ENCODE measurements at regions not wholly inside any gene's neighbourhood (a gene's known extent, or its start where the extent isn't known, plus 50 kb on each side); places are given as distances from the start of the nearest gene placed in this dataset.

- DNase-seq (no peak), ATAC-seq (no peak)
- H3K27me3 ChIP-seq, result no peaks in the 10 kb centered on the region
- in situ Hi-C loops (cut with MboI; ENCODE audit: low sequenced_read_pairs in 4 of 4), result no loop called here
- intact Hi-C loops (cut with DNase I; ENCODE audit: low total_unique reads), result no loop called here
- peaks cover 9 to 23% of the 10 kb centered on the region in 2 donors for H3K4me1 ChIP-seq
- H3K9me3 ChIP-seq, result no peaks in the 10 kb centered on the region
- TF ChIP-seq POLR2A (IDR thresholded peaks at IDR 0.05), result no peak
- TF ChIP-seq, protein P1, sequence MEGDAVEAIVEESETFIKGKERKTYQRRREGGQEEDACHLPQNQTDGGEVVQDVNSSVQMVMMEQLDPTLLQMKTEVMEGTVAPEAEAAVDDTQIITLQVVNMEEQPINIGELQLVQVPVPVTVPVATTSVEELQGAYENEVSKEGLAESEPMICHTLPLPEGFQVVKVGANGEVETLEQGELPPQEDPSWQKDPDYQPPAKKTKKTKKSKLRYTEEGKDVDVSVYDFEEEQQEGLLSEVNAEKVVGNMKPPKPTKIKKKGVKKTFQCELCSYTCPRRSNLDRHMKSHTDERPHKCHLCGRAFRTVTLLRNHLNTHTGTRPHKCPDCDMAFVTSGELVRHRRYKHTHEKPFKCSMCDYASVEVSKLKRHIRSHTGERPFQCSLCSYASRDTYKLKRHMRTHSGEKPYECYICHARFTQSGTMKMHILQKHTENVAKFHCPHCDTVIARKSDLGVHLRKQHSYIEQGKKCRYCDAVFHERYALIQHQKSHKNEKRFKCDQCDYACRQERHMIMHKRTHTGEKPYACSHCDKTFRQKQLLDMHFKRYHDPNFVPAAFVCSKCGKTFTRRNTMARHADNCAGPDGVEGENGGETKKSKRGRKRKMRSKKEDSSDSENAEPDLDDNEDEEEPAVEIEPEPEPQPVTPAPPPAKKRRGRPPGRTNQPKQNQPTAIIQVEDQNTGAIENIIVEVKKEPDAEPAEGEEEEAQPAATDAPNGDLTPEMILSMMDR (IDR thresholded peaks at IDR 0.05 in 4 of 5, conservative IDR thresholded peaks at IDR 0.05 in 1 of 5), result no peak
- no peak overlapping the region for H3K4me3 ChIP-seq
- H3K36me3 ChIP-seq, result no peaks in the 10 kb centered on the region
- peak overlapping the region in 2 of 4 donors; percentile 32 to 41 for H3K27ac ChIP-seq
These were observed 98.8 kb upstream of the KLHL29 start for GRCh38 chr2:23286031-23286757.

DNA sequence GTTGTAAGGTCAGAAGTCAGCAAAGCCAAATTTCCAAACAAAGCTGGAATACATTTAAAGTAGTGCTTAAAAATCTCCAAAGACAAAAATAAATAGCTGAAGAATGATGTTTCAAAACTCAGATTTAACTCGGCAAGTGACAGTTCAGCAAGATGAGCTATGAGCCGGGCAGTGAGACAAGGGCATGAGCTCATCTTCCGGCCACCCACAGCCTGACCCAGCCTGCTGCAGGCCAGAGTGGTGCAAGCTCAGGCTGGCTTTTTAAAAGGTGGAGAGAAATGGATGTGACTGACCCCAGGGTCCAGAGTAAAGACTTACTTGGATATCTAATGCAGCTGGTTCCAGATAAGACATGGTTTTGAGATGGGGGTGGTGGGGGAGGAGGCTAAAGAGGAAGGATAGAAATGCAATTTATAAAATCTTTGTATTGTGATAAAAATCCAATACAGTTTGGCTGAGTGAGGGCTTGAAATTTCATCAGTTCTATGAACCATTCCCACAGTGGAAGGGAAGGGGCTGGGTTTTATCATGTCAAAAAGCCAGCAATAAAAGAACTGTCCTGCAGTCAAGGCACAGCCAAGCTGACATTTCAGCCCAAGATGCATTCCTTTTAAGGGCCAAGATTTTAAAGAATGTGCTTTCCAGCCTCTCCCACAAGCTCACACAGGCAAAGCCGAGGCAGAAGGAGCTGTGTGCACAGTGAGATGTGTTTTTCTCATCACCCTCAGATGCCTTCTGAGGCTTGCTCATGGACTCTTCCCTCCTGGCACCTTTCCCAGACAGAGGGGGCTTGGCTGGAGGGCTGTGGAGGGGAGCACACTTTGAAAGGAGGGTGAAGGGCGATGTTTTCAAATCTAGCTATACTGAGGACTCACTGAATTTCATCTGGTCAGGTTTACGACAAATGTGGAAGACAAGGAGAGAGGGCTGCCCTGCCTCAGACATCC is 97.9 kb upstream of the KLHL29 start:
- no peak for TF ChIP-seq POLR2A (IDR thresholded peaks at IDR 0.05)
- TF ChIP-seq, protein P1 (IDR thresholded peaks at IDR 0.05 in 4 of 5, conservative IDR thresholded peaks at IDR 0.05 in 1 of 5), result no peak
- Histone ChIP-seq H3K4me1 (peaks cover 9 to 23% of the 10 kb centered on the region in 2 donors), H3K36me3 (no peaks in the 10 kb centered on the region), H3K9me3 (no peaks in the 10 kb centered on the region), H3K27ac (peak overlapping the region in 3 of 4 donors; percentile 13 to 41 (median 32)), H3K4me3 (no peak overlapping the region), H3K27me3 (no peaks in the 10 kb centered on the region)
- ATAC-seq (peak; percentile 66 to 69), DNase-seq (peak; percentile 20 to 55)
- intact Hi-C loops (cut with DNase I; ENCODE audit: low total_unique reads), result no loop called here
- in situ Hi-C loops (cut with MboI; ENCODE audit: low sequenced_read_pairs in 4 of 4), result no loop called here

DNA sequence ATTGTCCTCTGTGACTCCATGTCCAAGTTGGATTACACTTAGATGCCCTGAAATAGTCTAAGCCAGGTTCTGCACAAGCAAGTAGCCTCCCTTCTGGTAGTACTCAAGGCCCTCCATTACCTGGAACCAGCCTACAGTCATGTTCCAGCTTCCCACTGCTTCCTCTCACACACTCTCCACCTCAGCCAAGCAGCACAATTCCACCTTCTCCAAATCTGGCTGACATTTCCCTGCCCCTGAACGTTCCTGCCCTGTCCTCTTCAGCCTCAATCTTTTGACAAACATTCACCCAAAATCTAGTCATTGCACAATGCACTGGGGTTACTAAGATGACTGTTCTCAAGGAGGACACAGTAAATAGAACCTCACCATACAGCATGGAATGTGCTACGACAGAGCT is 95.3 kb upstream of the KLHL29 start:
- H3K9me3 ChIP-seq, result no peaks in the 10 kb centered on the region
- H3K27me3 ChIP-seq, result no peaks in the 10 kb centered on the region
- H3K4me3 ChIP-seq, result no peak overlapping the region
- ATAC-seq (no peak), DNase-seq (no peak)
- intact Hi-C loops (cut with DNase I; ENCODE audit: low total_unique reads) (no loop called here), in situ Hi-C loops (cut with MboI; ENCODE audit: low sequenced_read_pairs in 4 of 4) (no loop called here)
- H3K36me3 ChIP-seq, result no peaks in the 10 kb centered on the region
- H3K27ac ChIP-seq, result no peak overlapping the region
- TF ChIP-seq, protein P1 (IDR thresholded peaks at IDR 0.05 in 4 of 5, conservative IDR thresholded peaks at IDR 0.05 in 1 of 5), result no peak
- no peak for TF ChIP-seq POLR2A (IDR thresholded peaks at IDR 0.05)
- peaks cover 14 to 30% of the 10 kb centered on the region in 2 donors for H3K4me1 ChIP-seq

DNA sequence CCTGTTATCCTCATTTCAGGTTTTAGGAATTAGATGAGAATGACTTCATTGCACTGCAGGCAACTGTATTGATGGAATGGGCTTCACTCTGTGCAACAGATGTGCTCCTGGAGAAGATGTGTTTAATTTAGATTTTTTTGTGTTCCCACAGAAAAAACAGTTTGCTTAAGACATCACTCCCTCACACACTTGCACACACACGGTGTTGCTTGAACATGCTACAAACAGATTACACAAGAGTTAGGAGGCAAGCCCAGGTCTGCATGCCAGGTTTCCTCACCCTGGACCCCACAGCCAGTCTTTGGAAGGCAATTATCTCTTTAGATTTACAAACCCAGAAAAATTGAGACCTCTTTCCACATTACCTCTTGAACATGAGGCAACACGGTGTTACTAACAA is 93.7 kb upstream of the KLHL29 start:
- Histone ChIP-seq H3K4me3 (no peak overlapping the region), H3K36me3 (no peaks in the 10 kb centered on the region), H3K27me3 (no peaks in the 10 kb centered on the region), H3K9me3 (no peaks in the 10 kb centered on the region), H3K27ac (no peak overlapping the region), H3K4me1 (peaks cover 14 to 24% of the 10 kb centered on the region in 2 donors)
- in situ Hi-C loops (cut with MboI; ENCODE audit: low sequenced_read_pairs in 4 of 4) (no loop called here), intact Hi-C loops (cut with DNase I; ENCODE audit: low total_unique reads) (no loop called here)
- TF ChIP-seq, protein P1 (IDR thresholded peaks at IDR 0.05 in 4 of 5, conservative IDR thresholded peaks at IDR 0.05 in 1 of 5), result no peak
- TF ChIP-seq POLR2A (IDR thresholded peaks at IDR 0.05), result no peak
- DNase-seq, result peak; percentile 17 to 67
- ATAC-seq, result peak; percentile 53 to 61

All from gastrocnemius medialis (tissue), 4 donors.